ENCODE measurements at regions not wholly inside any gene's neighbourhood (a gene's known extent, or its start where the extent isn't known, plus 50 kb on each side); places are given as distances from the start of the nearest gene placed in this dataset.

- TF ChIP-seq, protein P1, sequence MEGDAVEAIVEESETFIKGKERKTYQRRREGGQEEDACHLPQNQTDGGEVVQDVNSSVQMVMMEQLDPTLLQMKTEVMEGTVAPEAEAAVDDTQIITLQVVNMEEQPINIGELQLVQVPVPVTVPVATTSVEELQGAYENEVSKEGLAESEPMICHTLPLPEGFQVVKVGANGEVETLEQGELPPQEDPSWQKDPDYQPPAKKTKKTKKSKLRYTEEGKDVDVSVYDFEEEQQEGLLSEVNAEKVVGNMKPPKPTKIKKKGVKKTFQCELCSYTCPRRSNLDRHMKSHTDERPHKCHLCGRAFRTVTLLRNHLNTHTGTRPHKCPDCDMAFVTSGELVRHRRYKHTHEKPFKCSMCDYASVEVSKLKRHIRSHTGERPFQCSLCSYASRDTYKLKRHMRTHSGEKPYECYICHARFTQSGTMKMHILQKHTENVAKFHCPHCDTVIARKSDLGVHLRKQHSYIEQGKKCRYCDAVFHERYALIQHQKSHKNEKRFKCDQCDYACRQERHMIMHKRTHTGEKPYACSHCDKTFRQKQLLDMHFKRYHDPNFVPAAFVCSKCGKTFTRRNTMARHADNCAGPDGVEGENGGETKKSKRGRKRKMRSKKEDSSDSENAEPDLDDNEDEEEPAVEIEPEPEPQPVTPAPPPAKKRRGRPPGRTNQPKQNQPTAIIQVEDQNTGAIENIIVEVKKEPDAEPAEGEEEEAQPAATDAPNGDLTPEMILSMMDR (IDR thresholded peaks at IDR 0.05; ENCODE audit: low read depth, low read length) = no peak
- DNase-seq (ENCODE audit: extremely low read depth, low read depth) = no peak
Observed at GRCh38 chr4:24013668-24014422, 124.0 kb upstream of the PPARGC1A start.

- TF ChIP-seq, protein P1 (IDR thresholded peaks at IDR 0.05; ENCODE audit: low read depth, low read length) = no peak
- no peak for DNase-seq (ENCODE audit: extremely low read depth, low read depth)
Observed at GRCh38 chr4:24010994-24011393, 121.1 kb upstream of the PPARGC1A start.

DNA sequence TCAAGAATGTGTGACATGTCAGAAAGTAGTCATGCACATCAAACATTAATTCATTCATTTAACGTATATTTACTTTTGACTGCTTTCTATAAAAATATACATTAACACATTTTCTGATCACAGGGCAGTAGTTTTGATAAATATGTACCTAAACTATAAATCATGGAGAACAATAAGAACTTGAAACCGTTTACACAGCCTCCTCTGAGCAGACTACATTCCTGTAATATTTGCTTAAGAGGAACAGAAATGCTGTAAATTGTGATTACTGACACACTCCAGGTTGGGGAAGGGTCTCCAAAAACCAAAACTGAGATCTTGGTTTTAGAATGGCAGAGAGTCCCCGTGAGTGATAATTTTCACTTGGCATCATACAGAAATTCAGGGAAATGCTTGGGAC is 120.7 kb upstream of the PPARGC1A start:
- DNase-seq (ENCODE audit: extremely low read depth, low read depth) = no peak
- TF ChIP-seq, protein P1 (IDR thresholded peaks at IDR 0.05; ENCODE audit: low read depth, low read length) = no peak

DNA sequence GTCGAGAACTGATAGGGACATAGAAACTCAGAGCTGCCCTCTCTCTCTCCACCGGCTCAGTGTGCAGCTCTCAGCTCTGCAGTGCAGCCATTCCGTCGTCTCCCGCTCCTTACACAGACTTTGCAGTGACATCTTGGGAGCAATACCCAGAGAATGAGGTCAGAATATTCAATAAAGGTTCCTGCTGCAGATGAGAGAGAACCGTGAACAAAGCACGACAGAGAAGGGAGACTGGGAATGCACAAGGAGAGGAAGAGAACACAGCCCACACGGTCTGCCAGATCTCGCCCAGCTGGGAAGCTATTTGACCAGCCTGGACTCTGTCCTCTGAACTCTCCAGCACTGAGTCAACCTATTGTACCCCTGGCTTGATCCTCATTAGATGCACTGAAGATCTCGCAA is 118.0 kb upstream of the PPARGC1A start:
- TF ChIP-seq, protein P1 (IDR thresholded peaks at IDR 0.05; ENCODE audit: low read depth, low read length) = no peak
- DNase-seq (ENCODE audit: extremely low read depth, low read depth) = no peak

DNA sequence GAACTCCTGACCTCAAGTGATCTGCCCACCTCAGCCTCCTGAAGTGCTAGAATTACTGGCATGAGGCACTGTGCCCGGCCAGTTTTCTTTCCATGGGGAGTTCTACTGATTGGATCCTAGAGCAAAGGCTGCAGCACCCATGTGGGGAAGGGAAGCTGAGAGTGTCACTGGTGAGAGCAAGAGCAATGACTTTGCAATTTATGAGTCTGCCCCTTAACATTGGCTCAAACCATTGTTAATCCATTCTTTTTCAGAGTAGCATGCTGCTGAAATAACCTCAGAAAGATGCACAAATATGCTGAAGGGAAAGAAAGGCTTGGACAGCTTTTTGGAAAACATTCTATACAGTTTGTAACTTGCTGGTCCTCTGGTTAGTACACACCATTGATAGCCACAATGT is 116.4 kb upstream of the PPARGC1A start:
- TF ChIP-seq, protein P1 (IDR thresholded peaks at IDR 0.05; ENCODE audit: low read depth, low read length) = no peak
- no peak for DNase-seq (ENCODE audit: extremely low read depth, low read depth)

GRCh38 chr4:24003926-24004325 is 114.1 kb upstream of the PPARGC1A start:
- no peak for DNase-seq (ENCODE audit: extremely low read depth, low read depth)
- TF ChIP-seq, protein P1 (IDR thresholded peaks at IDR 0.05; ENCODE audit: low read depth, low read length) = no peak

DNA sequence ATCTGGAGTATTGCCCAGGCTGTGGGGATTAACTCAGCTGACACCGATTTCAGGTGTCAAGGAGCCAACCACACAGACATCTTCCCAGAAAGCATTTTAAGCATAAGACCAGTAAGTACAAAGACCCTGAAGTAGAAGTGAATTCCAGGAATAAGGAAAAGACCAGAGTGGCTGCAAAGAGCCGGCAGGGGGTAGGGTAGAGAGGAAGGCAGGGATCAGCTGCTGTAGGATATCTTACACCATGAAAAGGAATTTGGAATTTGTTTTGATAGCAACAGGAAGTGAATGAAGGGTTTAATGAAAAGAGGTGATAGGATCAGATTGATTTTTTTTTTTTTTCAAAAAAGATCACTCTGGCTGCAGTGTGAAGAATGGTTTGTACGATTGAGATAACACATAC is 113.6 kb upstream of the PPARGC1A start:
- DNase-seq (ENCODE audit: extremely low read depth, low read depth) = no peak

More for the DNA sequence above, 113.6 kb upstream of the PPARGC1A start:
- TF ChIP-seq, protein P1 (IDR thresholded peaks at IDR 0.05; ENCODE audit: low read depth, low read length) = no peak
